Vagina (tissue), 2 donors: ENCODE measurements at regions not wholly inside any gene's neighbourhood (a gene's known extent, or its start where the extent isn't known, plus 50 kb on each side); places are given as distances from the start of the nearest gene placed in this dataset.

Experiments
- DNase-seq, 2 donors: peaks; one replicate each; pipeline ENCODE4 v3.0.0-alpha.2; 2017; ENCODE audit errors: extremely low spot score in 2 of 2
- H3K27ac ChIP-seq: fragments of 200-600 bp; sonication (generic); one replicate; pipeline ENCODE4 v1.5.1; 2019
- H3K27me3 ChIP-seq: fragments of 200-600 bp; sonication (generic); one replicate; pipeline ENCODE4 v1.5.1; 2019
- H3K36me3 ChIP-seq, 2 donors: fragments of 200-600 bp; sonication (generic); one replicate each; pipeline ENCODE4 v1.5.1; 2017 to 2019
- H3K4me1 ChIP-seq: fragments of 200-600 bp; sonication (generic); one replicate; pipeline ENCODE4 v1.5.1; 2019
- H3K4me3 ChIP-seq, 2 donors: fragments of 200-600 bp; sonication (generic); 1 replicate in 1 of 2; 2 replicates in 1 of 2; pipeline ENCODE4 v1.5.1; 2016 to 2019
- H3K9me3 ChIP-seq: fragments of 200-600 bp; sonication (generic); one replicate; pipeline ENCODE4 v1.5.1; 2019
- POLR2A ChIP-seq, 2 donors: fragments of 450-650 bp; IDR thresholded peaks; one replicate each; pipeline ENCODE4 v1.6.1; 2017; ENCODE audit warnings: antibody characterized with exemption in 2 of 2, mild to moderate bottlenecking in 2 of 2, moderate library complexity in 2 of 2
- POLR2AphosphoS5 ChIP-seq, 2 donors: sonication (generic); formaldehyde crosslinking; IDR thresholded peaks; one replicate each; pipeline ENCODE4 v1.9.0; 2017; ENCODE audit warnings: antibody characterized with exemption in 2 of 2, mild to moderate bottlenecking in 2 of 2, low read depth in 1 of 2; ENCODE audit not compliant: insufficient read depth in 1 of 2
- intact Hi-C: fragments of 100-400 bp; cut with DNase I; formaldehyde crosslinking; loops from one replicate; pipeline ENCODE4 v1.15.1; 2023
- TF ChIP-seq, protein P1 (sequence below), 3 experiments: fragments of 450-650 bp in 2 of 3; fragments of 200-600 bp in 1 of 3; sonication (generic) in 1 of 3; IDR thresholded peaks; one replicate each; pipeline ENCODE4 v1.5.1; 2017 to 2019; ENCODE audit warnings: antibody characterized with exemption in 3 of 3, mild to moderate bottlenecking in 2 of 3, moderate library complexity in 2 of 3

DNA sequence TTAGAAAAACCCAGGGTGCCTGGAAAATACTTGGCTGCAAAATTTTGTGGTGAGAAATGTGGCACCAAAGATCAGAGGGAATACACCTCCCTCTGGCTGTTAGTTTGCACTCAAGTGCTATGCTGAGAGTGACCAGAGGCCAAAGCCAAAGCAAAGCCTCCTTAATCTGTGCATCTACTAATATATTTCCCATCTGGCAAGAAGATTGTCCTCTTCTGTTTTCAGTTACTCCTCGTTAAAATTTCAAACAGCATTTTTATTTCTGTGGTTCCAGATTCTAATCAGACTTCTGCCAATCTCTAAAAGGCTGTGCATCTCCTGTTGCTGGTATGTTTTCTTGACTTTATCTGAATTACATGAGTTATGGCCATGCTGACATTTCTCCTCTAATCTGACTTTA lies 327.4 kb downstream of the TBX15 start:
- intact Hi-C loops, result no loop called here
- no peak for DNase-seq

DNA sequence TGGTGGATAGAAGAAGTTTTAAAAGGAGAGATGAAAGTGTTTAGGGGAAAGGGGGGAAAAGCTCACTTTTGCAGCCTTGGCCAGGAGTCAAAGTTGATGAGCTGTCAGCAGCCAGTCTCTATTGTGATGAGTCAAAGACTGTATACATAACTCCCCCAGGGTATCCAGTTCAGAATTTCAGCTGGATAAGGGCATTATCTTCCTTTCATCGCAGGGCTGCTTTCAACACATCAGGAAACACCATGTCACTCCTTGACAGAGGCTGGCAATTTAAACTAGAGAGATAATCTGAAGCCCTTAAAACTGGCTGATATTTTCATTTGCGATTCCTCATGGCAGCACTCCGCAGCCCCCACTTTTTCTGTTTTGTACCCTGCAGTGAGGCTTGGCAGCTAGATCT lies 328.5 kb downstream of the TBX15 start:
- no peaks in the 10 kb centered on the region for H3K36me3 ChIP-seq
- H3K27me3 ChIP-seq, result no peaks in the 10 kb centered on the region
- H3K27ac ChIP-seq, result no peak overlapping the region
- intact Hi-C loops, result no loop called here
- no peaks in the 10 kb centered on the region for H3K4me1 ChIP-seq
- no peak for TF ChIP-seq POLR2A (IDR thresholded peaks at IDR 0.05)
- TF ChIP-seq, protein P1, sequence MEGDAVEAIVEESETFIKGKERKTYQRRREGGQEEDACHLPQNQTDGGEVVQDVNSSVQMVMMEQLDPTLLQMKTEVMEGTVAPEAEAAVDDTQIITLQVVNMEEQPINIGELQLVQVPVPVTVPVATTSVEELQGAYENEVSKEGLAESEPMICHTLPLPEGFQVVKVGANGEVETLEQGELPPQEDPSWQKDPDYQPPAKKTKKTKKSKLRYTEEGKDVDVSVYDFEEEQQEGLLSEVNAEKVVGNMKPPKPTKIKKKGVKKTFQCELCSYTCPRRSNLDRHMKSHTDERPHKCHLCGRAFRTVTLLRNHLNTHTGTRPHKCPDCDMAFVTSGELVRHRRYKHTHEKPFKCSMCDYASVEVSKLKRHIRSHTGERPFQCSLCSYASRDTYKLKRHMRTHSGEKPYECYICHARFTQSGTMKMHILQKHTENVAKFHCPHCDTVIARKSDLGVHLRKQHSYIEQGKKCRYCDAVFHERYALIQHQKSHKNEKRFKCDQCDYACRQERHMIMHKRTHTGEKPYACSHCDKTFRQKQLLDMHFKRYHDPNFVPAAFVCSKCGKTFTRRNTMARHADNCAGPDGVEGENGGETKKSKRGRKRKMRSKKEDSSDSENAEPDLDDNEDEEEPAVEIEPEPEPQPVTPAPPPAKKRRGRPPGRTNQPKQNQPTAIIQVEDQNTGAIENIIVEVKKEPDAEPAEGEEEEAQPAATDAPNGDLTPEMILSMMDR (IDR thresholded peaks at IDR 0.05), result no peak
- no peak for TF ChIP-seq POLR2AphosphoS5 (IDR thresholded peaks at IDR 0.05; ENCODE audit: insufficient read depth in 1 of 2, low read depth in 1 of 2)
- DNase-seq, result no peak
- H3K4me3 ChIP-seq, result no peak overlapping the region
- H3K9me3 ChIP-seq, result no peaks in the 10 kb centered on the region

More for the DNA sequence above, 327.4 kb downstream of the TBX15 start:
- no peak overlapping the region for H3K4me3 ChIP-seq
- no peak overlapping the region for H3K27ac ChIP-seq
- H3K27me3 ChIP-seq, result no peaks in the 10 kb centered on the region
- TF ChIP-seq POLR2AphosphoS5 (IDR thresholded peaks at IDR 0.05; ENCODE audit: insufficient read depth in 1 of 2, low read depth in 1 of 2), result no peak
- TF ChIP-seq, protein P1 (IDR thresholded peaks at IDR 0.05), result no peak
- TF ChIP-seq POLR2A (IDR thresholded peaks at IDR 0.05), result no peak
- no peaks in the 10 kb centered on the region for H3K36me3 ChIP-seq
- no peaks in the 10 kb centered on the region for H3K4me1 ChIP-seq
- no peaks in the 10 kb centered on the region for H3K9me3 ChIP-seq

DNA sequence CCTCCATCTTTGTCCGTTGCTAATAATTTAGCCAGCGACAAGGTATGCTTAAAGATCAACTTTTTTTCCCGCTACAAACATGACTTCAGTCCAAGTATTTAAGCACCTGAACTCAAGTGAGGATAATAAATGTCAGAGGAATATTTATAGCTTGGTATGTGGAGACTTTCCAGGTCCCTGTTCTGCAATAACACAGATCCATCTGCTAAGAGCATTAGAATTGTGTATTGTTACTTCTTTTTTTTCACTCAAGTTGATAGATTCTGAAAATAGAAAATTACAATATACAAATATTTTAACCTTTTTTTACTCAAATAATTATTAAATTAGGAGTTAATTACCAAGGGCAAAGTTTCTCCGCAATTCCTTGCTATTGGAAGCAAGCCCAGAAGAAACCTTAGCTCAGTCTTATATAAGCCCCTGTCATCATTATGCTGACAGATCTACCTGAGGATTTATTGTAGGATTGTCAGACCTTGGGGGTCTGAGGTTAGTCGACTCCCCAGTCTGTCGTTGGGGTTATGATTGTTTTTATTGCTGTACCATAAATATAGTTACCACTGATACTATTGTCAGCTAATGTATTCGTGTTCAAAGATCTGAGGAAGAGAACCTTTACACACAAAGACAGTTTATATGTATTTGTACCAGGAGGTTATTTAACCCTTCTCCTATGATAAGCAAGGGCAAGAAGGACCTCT lies 337.9 kb downstream of the TBX15 start:
- Histone ChIP-seq H3K27me3 (no peaks in the 10 kb centered on the region), H3K9me3 (no peaks in the 10 kb centered on the region), H3K27ac (no peak overlapping the region), H3K36me3 (no peaks in the 10 kb centered on the region), H3K4me1 (no peaks in the 10 kb centered on the region), H3K4me3 (no peak overlapping the region)
- DNase-seq, result no peak
- intact Hi-C loops, result no loop called here
- TF ChIP-seq, protein P1 (IDR thresholded peaks at IDR 0.05), result no peak
- TF ChIP-seq POLR2AphosphoS5 (IDR thresholded peaks at IDR 0.05; ENCODE audit: insufficient read depth in 1 of 2, low read depth in 1 of 2) (no peak), POLR2A (IDR thresholded peaks at IDR 0.05) (no peak)

DNA sequence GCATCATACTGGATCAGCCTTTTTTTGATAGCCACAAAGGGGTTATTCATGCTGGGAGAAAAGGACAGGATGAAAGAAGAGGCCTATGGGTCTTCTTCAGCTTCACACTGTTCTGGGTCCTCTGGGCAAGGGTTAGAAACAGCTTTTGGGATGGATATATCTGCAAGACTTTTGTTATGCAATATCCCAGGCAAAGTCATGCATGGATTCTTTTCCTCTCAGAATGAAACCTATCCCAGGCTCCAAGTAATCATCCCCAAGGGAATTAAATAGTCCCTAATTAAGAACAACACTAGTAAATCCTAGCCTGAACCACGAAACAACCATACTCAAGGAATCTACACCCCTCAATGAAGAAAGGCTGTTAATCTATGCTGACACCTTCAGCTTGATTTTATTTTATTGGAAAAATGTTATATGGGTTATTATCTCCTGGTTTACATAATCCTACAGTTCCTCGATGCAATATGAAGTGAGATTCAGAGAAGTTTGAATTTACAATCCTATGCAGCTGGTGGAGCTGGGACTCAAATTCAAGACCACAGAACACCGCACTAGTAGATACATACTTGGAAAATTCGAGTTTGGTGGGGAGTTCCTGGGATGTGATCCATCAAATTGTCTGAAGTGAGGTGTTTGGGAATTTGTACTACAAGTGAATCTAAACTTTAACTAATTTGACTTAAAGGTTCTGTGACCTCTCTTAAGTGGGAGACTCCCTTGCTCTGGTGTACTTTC lies 338.6 kb downstream of the TBX15 start:
- intact Hi-C loops, result no loop called here
- no peak for DNase-seq
- Histone ChIP-seq H3K9me3 (no peaks in the 10 kb centered on the region), H3K27me3 (no peaks in the 10 kb centered on the region), H3K4me3 (no peak overlapping the region), H3K36me3 (no peaks in the 10 kb centered on the region), H3K4me1 (no peaks in the 10 kb centered on the region), H3K27ac (no peak overlapping the region)
- TF ChIP-seq POLR2AphosphoS5 (IDR thresholded peaks at IDR 0.05; ENCODE audit: insufficient read depth in 1 of 2, low read depth in 1 of 2) (no peak), POLR2A (IDR thresholded peaks at IDR 0.05) (no peak)
- TF ChIP-seq, protein P1 (IDR thresholded peaks at IDR 0.05), result no peak

DNA sequence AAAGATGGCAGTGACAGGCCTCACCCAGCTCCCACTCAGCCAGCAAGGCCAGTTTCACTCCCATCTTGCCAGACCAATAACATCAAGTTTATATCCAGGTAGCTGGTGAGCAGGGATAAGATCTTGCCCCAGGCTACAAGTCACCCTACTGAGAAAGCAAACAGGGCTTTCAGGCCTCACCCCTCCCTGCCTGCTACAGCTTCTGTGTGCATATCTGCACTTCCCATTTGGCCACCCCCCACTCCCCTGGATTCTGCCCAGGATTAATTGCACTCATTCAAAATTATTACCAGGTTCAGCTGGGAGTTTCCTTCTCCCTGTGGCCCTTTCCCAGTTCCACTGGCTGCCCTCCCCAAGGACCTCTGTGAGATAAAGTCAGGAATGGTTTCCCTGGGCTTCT lies 352.1 kb downstream of the TBX15 start:
- no peaks in the 10 kb centered on the region for H3K27me3 ChIP-seq
- H3K36me3 ChIP-seq, result no peaks in the 10 kb centered on the region
- no peaks in the 10 kb centered on the region for H3K9me3 ChIP-seq
- intact Hi-C loops, result no loop called here
- DNase-seq, result no peak
- H3K27ac ChIP-seq, result no peak overlapping the region
- H3K4me3 ChIP-seq, result no peak overlapping the region
- TF ChIP-seq POLR2AphosphoS5 (IDR thresholded peaks at IDR 0.05; ENCODE audit: insufficient read depth in 1 of 2, low read depth in 1 of 2) (no peak), POLR2A (IDR thresholded peaks at IDR 0.05) (no peak)
- TF ChIP-seq, protein P1 (IDR thresholded peaks at IDR 0.05), result no peak
- no peaks in the 10 kb centered on the region for H3K4me1 ChIP-seq
